ENCODE measurements at regions not wholly inside any gene's neighbourhood (a gene's known extent, or its start where the extent isn't known, plus 50 kb on each side); places are given as distances from the start of the nearest gene placed in this dataset.

DNA sequence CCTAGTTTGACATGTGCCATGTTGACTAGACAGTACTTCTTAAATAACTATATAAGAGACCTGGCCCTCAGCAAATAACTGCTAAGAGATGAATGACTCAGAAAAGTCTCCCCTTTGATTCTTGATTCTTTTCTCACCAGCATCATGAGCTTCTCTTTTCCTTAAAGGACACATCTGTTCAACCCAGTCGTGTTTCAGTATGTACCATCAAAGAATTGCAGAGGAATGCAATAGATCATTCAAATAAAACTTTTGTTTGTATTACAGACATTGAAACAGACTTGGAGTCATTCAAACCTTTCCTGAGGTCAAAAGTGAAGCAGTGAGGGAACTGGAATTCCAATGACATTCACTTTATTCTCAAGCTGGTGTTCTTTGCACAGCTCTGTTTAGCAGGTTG, 598.3 kb upstream of the GHITM start:
- peaks cover 6 to 11% of the 10 kb centered on the region in 2 experiments; a peak in 2 of 4 replicates for H3K9me3 ChIP-seq (ENCODE audit: control insufficient read depth in 1 of 2, insufficient read depth in 1 of 2, low read depth in 1 of 2, low read length in 2 of 2)
- ATAC-seq (no peak), DNase-seq (ENCODE audit: low read depth, low spot score) (no peak)
- intact Hi-C loops (cut with micrococcal nuclease), result no loop called here
- no peaks in the 10 kb centered on the region for H3K79me2 ChIP-seq (ENCODE audit: insufficient read depth, low read length)
- H3K4me3 ChIP-seq (replicated peaks in 1 of 2; ENCODE audit: low read depth in 1 of 2, low read length in 2 of 2), result no peak overlapping the region
- no peaks in the 10 kb centered on the region for H3K27me3 ChIP-seq (ENCODE audit: insufficient read depth, low read length)
- no peaks in the 10 kb centered on the region for H4K20me1 ChIP-seq (ENCODE audit: insufficient read depth)
- ChIA-PET RAD21 (ENCODE audit: low non-redundant PET in 1 of 2, low total read pairs in 2 of 2, uncharacterized antibody in 2 of 2, unreplicated experiment in 2 of 2) (no interaction called here), POLR2A (no interaction called here), CTCF (no interaction called here)
- no peak overlapping the region for H2AFZ ChIP-seq (ENCODE audit: low read depth, low read length, poor library complexity, severe bottlenecking)
- no peak overlapping the region for H3K27ac ChIP-seq (ENCODE audit: low read depth, low read length)
- TF ChIP-seq RAD21 (IDR thresholded peaks at IDR 0.05; ENCODE audit: low read depth), result no peak
- TF ChIP-seq, protein P1, sequence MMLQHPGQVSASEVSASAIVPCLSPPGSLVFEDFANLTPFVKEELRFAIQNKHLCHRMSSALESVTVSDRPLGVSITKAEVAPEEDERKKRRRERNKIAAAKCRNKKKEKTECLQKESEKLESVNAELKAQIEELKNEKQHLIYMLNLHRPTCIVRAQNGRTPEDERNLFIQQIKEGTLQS (IDR thresholded peaks at IDR 0.05), result no peak
- TF ChIP-seq SP1 (IDR thresholded peaks at IDR 0.05; ENCODE audit: low read depth), result no peak
- no peak for TF ChIP-seq CEBPB (IDR thresholded peaks at IDR 0.05; ENCODE audit: low read depth)
- TF ChIP-seq SRF (IDR thresholded peaks at IDR 0.05; ENCODE audit: low read depth), result no peak
- no peak for TF ChIP-seq FOSL1 (IDR thresholded peaks at IDR 0.05; ENCODE audit: low read depth)
- TF ChIP-seq SIN3A (IDR thresholded peaks at IDR 0.05; ENCODE audit: low read depth), result no peak
- TF ChIP-seq ZNF274 (IDR thresholded peaks at IDR 0.05; ENCODE audit: low read depth, low read length), result no peak
- no peak for TF ChIP-seq YY1 (IDR thresholded peaks at IDR 0.05; ENCODE audit: extremely low read depth, insufficient replicate concordance, low read depth, low read length)
- TF ChIP-seq POLR2AphosphoS5 (IDR thresholded peaks at IDR 0.05; ENCODE audit: low read depth, low read length), result no peak
- no peak for TF ChIP-seq EZH2 (IDR thresholded peaks at IDR 0.05)
- no peak for TF ChIP-seq EGR1 (IDR thresholded peaks at IDR 0.05; ENCODE audit: low read depth)
- TF ChIP-seq ZFX (IDR thresholded peaks at IDR 0.05), result no peak
- no peak for TF ChIP-seq JUND (IDR thresholded peaks at IDR 0.05)
- no peak for TF ChIP-seq EZH2phosphoT487 (IDR thresholded peaks at IDR 0.05; ENCODE audit: borderline replicate concordance)
- TF ChIP-seq, protein P2, sequence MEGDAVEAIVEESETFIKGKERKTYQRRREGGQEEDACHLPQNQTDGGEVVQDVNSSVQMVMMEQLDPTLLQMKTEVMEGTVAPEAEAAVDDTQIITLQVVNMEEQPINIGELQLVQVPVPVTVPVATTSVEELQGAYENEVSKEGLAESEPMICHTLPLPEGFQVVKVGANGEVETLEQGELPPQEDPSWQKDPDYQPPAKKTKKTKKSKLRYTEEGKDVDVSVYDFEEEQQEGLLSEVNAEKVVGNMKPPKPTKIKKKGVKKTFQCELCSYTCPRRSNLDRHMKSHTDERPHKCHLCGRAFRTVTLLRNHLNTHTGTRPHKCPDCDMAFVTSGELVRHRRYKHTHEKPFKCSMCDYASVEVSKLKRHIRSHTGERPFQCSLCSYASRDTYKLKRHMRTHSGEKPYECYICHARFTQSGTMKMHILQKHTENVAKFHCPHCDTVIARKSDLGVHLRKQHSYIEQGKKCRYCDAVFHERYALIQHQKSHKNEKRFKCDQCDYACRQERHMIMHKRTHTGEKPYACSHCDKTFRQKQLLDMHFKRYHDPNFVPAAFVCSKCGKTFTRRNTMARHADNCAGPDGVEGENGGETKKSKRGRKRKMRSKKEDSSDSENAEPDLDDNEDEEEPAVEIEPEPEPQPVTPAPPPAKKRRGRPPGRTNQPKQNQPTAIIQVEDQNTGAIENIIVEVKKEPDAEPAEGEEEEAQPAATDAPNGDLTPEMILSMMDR (IDR thresholded peaks at IDR 0.05 in 2 of 3, conservative IDR thresholded peaks at IDR 0.05 in 1 of 3; ENCODE audit: borderline replicate concordance in 1 of 3, insufficient read depth in 1 of 3, low read depth in 2 of 3, low read length in 2 of 3), result no peak
- no peak for TF ChIP-seq CBX3 (IDR thresholded peaks at IDR 0.05; ENCODE audit: low read depth)
- TF ChIP-seq, protein P3, sequence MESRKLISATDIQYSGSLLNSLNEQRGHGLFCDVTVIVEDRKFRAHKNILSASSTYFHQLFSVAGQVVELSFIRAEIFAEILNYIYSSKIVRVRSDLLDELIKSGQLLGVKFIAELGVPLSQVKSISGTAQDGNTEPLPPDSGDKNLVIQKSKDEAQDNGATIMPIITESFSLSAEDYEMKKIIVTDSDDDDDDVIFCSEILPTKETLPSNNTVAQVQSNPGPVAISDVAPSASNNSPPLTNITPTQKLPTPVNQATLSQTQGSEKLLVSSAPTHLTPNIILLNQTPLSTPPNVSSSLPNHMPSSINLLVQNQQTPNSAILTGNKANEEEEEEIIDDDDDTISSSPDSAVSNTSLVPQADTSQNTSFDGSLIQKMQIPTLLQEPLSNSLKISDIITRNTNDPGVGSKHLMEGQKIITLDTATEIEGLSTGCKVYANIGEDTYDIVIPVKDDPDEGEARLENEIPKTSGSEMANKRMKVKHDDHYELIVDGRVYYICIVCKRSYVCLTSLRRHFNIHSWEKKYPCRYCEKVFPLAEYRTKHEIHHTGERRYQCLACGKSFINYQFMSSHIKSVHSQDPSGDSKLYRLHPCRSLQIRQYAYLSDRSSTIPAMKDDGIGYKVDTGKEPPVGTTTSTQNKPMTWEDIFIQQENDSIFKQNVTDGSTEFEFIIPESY (IDR thresholded peaks at IDR 0.05; ENCODE audit: extremely low read depth, insufficient replicate concordance, low read length), result no peak
- TF ChIP-seq TCF7L2 (IDR thresholded peaks at IDR 0.05; ENCODE audit: borderline replicate concordance, extremely low read depth, insufficient read depth, insufficient read length), result no peak
- TF ChIP-seq, protein P4, sequence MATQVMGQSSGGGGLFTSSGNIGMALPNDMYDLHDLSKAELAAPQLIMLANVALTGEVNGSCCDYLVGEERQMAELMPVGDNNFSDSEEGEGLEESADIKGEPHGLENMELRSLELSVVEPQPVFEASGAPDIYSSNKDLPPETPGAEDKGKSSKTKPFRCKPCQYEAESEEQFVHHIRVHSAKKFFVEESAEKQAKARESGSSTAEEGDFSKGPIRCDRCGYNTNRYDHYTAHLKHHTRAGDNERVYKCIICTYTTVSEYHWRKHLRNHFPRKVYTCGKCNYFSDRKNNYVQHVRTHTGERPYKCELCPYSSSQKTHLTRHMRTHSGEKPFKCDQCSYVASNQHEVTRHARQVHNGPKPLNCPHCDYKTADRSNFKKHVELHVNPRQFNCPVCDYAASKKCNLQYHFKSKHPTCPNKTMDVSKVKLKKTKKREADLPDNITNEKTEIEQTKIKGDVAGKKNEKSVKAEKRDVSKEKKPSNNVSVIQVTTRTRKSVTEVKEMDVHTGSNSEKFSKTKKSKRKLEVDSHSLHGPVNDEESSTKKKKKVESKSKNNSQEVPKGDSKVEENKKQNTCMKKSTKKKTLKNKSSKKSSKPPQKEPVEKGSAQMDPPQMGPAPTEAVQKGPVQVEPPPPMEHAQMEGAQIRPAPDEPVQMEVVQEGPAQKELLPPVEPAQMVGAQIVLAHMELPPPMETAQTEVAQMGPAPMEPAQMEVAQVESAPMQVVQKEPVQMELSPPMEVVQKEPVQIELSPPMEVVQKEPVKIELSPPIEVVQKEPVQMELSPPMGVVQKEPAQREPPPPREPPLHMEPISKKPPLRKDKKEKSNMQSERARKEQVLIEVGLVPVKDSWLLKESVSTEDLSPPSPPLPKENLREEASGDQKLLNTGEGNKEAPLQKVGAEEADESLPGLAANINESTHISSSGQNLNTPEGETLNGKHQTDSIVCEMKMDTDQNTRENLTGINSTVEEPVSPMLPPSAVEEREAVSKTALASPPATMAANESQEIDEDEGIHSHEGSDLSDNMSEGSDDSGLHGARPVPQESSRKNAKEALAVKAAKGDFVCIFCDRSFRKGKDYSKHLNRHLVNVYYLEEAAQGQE (IDR thresholded peaks at IDR 0.05; ENCODE audit: low read depth), result no peak
- no peaks in the 10 kb centered on the region for H3K9me2 ChIP-seq (ENCODE audit: insufficient read depth)
- H3K4me2 ChIP-seq (ENCODE audit: low read length), result no peak overlapping the region
- H3K36me3 ChIP-seq (ENCODE audit: control insufficient read depth in 1 of 2, insufficient read depth in 2 of 2, low read length in 2 of 2), result no peaks in the 10 kb centered on the region
- BruUV-seq (replicated peaks), result no TSS peak
- no peaks in the 10 kb centered on the region for H3K4me1 ChIP-seq (ENCODE audit: control insufficient read depth in 1 of 2, insufficient read depth in 2 of 2, low read length in 2 of 2)
- H3K9ac ChIP-seq (ENCODE audit: low read length), result no peak overlapping the region

Data from HCT116 (cell line).